Astrocyte (in vitro differentiated cells and primary cell): ENCODE measurements at regions not wholly inside any gene's neighbourhood (a gene's known extent, or its start where the extent isn't known, plus 50 kb on each side); places are given as distances from the start of the nearest gene placed in this dataset.

Experiments used
- DNase-seq: peaks from one replicate; pipeline ENCODE4 v3.0.0-alpha.2; 2010; ENCODE audit warnings: low read depth
- FAIRE-seq: peaks from 2 replicates; lab custom pipeline; 2011; peaks lifted over from hg19 to GRCh38; lab: Jason Lieb, UNC
- H2AFZ ChIP-seq: 2 replicates; pipeline ENCODE4 v1.6.0; 2012; ENCODE audit warnings: low read depth, low read length, inconsistent platforms
- H3K27ac ChIP-seq: 2 replicates; pipeline ENCODE4 v1.5.1; 2011; ENCODE audit warnings: low read depth, low read length, inconsistent platforms
- H3K27me3 ChIP-seq: 2 replicates; pipeline ENCODE4 v1.6.0; 2011; ENCODE audit warnings: low read length, inconsistent platforms; ENCODE audit not compliant: insufficient read depth
- H3K36me3 ChIP-seq: 2 replicates; pipeline ENCODE4 v1.5.1; 2011; ENCODE audit warnings: low read length, inconsistent platforms; ENCODE audit not compliant: insufficient read depth
- H3K4me1 ChIP-seq: 2 replicates; pipeline ENCODE4 v1.5.1; 2011; ENCODE audit warnings: low read length, inconsistent platforms; ENCODE audit not compliant: insufficient read depth
- H3K4me2 ChIP-seq: 2 replicates; pipeline ENCODE4 v1.6.0; 2012; ENCODE audit warnings: low read length, inconsistent platforms
- H3K4me3 ChIP-seq: 2 replicates; pipeline ENCODE4 v1.5.1; 2011; ENCODE audit warnings: low read depth, mild to moderate bottlenecking, low read length, inconsistent platforms; ENCODE audit not compliant: insufficient read depth
- H3K79me2 ChIP-seq: 2 replicates; pipeline ENCODE4 v1.6.0; 2012; ENCODE audit warnings: mild to moderate bottlenecking, low read length, inconsistent platforms; ENCODE audit not compliant: insufficient read depth
- H3K9ac ChIP-seq: 2 replicates; pipeline ENCODE4 v1.6.0; 2012; ENCODE audit warnings: mild to moderate bottlenecking, low read length, inconsistent platforms
- H3K9me3 ChIP-seq: 2 replicates; pipeline ENCODE4 v1.5.1; 2012; ENCODE audit warnings: low read depth, mild to moderate bottlenecking, low read length, inconsistent platforms; ENCODE audit not compliant: insufficient read depth
- H4K20me1 ChIP-seq: 2 replicates; pipeline ENCODE4 v1.6.0; 2012; ENCODE audit warnings: low read length, inconsistent platforms; ENCODE audit not compliant: insufficient read depth
- H3K27ac Mint-ChIP-seq: one replicate; pipeline ENCODE4 v1.8.0; 2021; ENCODE audit warnings: mild to moderate bottlenecking, mixed read lengths; ENCODE audit not compliant: unreplicated experiment
- H3K27me3 Mint-ChIP-seq: one replicate; pipeline ENCODE4 v1.8.0; 2021; ENCODE audit warnings: low read depth, mixed read lengths; ENCODE audit not compliant: unreplicated experiment
- H3K36me3 Mint-ChIP-seq: one replicate; pipeline ENCODE4 v1.8.0; 2021; ENCODE audit warnings: low read depth, mixed read lengths; ENCODE audit not compliant: unreplicated experiment
- H3K4me1 Mint-ChIP-seq: one replicate; pipeline ENCODE4 v1.8.0; 2021; ENCODE audit warnings: low read depth, mixed read lengths; ENCODE audit not compliant: unreplicated experiment
- H3K4me3 Mint-ChIP-seq: one replicate; pipeline ENCODE4 v1.8.0; 2021; ENCODE audit warnings: mild to moderate bottlenecking, moderate library complexity, mixed read lengths; ENCODE audit not compliant: unreplicated experiment
- H3K9me3 Mint-ChIP-seq: one replicate; pipeline ENCODE4 v1.8.0; 2021; ENCODE audit warnings: mild to moderate bottlenecking, mixed read lengths; ENCODE audit not compliant: unreplicated experiment
- CTCF ChIP-seq: IDR thresholded peaks from 2 replicates; pipeline ENCODE4 v1.5.1; 2011; ENCODE audit warnings: low read depth, mild to moderate bottlenecking, inconsistent platforms, low read length, moderate library complexity; ENCODE audit not compliant: insufficient read depth
- EZH2 ChIP-seq: IDR thresholded peaks from 2 replicates; pipeline ENCODE4 v1.6.1; 2012; ENCODE audit warnings: mild to moderate bottlenecking, low read length, inconsistent platforms; ENCODE audit not compliant: insufficient read depth

DNA sequence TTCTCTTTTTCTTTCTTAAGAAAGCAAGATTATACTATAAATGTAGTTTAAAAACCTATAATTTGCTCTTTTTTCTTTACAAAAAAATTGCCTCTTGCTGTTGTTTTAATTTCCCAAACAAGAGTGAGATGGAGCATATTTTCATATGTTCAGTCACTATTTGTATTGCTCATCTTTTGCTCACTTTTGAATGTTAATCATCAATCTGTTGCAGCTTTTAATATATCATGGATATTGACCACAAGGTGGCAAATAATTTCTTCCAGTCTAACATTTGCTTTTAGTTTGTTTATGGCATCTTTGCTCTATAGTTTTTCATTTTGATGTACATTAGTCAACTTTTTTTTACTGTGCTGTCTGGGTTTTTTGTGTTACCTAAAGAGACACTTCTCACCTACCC lies 112.6 kb upstream of the THRB start:
- Histone ChIP-seq H3K36me3 (no peaks in the 10 kb centered on the region), H3K79me2 (no peaks in the 10 kb centered on the region), H3K27ac (no peak overlapping the region), H3K4me3 (no peak overlapping the region), H3K4me2 (no peak overlapping the region), H3K4me1 (no peaks in the 10 kb centered on the region), H4K20me1 (no peaks in the 10 kb centered on the region), H3K27me3 (no peaks in the 10 kb centered on the region), H3K9me3 (no peaks in the 10 kb centered on the region), H2AFZ (no peak overlapping the region), H3K9ac (no peak overlapping the region)
- Mint-ChIP-seq H3K4me3 (no peak overlapping the region), H3K27ac (no peak overlapping the region), H3K9me3 (peaks cover 2% of the 10 kb centered on the region), H3K27me3 (no peaks in the 10 kb centered on the region), H3K36me3 (peaks cover 1% of the 10 kb centered on the region), H3K4me1 (no peaks in the 10 kb centered on the region)
- FAIRE-seq (no peak), DNase-seq (no peak)
- TF ChIP-seq CTCF, result no peak
- TF ChIP-seq EZH2, result no peak

DNA sequence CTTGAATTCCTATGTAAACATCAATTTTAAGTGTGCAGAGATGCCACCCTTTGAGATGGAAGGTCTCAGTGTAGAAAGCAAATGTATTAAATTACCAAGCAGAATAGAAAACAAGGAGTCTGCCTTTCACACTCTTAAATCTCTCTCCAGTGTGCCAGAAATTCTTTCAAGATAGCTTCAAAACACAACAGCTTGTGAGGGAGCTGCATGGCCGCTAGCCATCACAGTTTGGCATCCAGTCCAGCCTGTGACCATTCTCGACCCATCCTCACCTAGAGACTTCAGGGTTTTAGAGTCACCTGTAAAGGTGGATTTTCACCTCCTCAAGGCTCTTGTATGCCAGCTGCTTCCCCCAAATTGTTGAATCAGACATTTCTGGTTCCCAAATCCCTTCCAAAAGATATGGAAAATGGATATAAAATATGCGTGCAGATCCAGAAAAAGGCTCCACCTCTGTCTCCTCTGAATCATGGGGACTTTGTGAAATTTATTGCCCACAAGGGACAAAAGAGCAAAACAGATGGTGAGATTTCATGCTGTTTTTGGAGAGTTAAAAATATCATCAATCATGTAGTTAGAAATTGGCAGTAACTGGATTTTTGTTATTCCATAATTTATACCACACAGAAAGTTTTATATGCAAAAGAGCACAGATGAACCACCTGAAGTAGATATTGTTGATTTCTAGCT lies 114.2 kb upstream of the THRB start:
- no peak overlapping the region for H3K4me3 Mint-ChIP-seq

More for the DNA sequence above, 114.2 kb upstream of the THRB start:
- H4K20me1 ChIP-seq, result no peaks in the 10 kb centered on the region
- H3K36me3 ChIP-seq, result no peaks in the 10 kb centered on the region
- peaks cover 1% of the 10 kb centered on the region for H3K36me3 Mint-ChIP-seq
- no peak overlapping the region for H3K4me3 ChIP-seq
- H3K27ac ChIP-seq, result no peak overlapping the region
- H3K27me3 Mint-ChIP-seq, result no peaks in the 10 kb centered on the region
- H3K27ac Mint-ChIP-seq, result no peak overlapping the region
- no peaks in the 10 kb centered on the region for H3K9me3 ChIP-seq
- no peak for DNase-seq
- no peak overlapping the region for H3K4me2 ChIP-seq
- no peak for FAIRE-seq
- TF ChIP-seq CTCF, result no peak
- no peak for TF ChIP-seq EZH2
- no peaks in the 10 kb centered on the region for H3K79me2 ChIP-seq
- no peaks in the 10 kb centered on the region for H3K9me3 Mint-ChIP-seq
- no peaks in the 10 kb centered on the region for H3K4me1 ChIP-seq
- no peak overlapping the region for H3K9ac ChIP-seq
- H2AFZ ChIP-seq, result no peak overlapping the region
- H3K4me1 Mint-ChIP-seq, result no peaks in the 10 kb centered on the region
- no peaks in the 10 kb centered on the region for H3K27me3 ChIP-seq
